Gastrocnemius medialis (tissue), 4 donors: ENCODE measurements at regions not wholly inside any gene's neighbourhood (a gene's known extent, or its start where the extent isn't known, plus 50 kb on each side); places are given as distances from the start of the nearest gene placed in this dataset.

Source experiments
- ATAC-seq, 2 donors: fragments of 150-250 bp; one replicate each; pipeline ENCODE4 v1.9.1; 2016
- DNase-seq, 2 donors: peaks; one replicate each; pipeline ENCODE4 v3.0.0-alpha.2; 2019
- H3K27ac ChIP-seq, 4 donors: fragments of 200-600 bp; sonication (generic); 1 replicate in 1 of 4; 2 replicates in 3 of 4; pipeline ENCODE4 v1.5.1; 2016 to 2018; ENCODE audit warnings: mild to moderate bottlenecking in 2 of 4, moderate library complexity in 1 of 4
- H3K27me3 ChIP-seq, 3 donors: fragments of 200-600 bp; sonication (generic) in 2 of 3; 1 replicate in 1 of 3; 2 replicates in 2 of 3; pipeline versions ENCODE4 v1.5.1 to v1.6.0; 2016 to 2019; ENCODE audit warnings: mild to moderate bottlenecking in 1 of 3, moderate library complexity in 1 of 3
- H3K36me3 ChIP-seq, 2 donors: fragments of 200-600 bp; sonication (generic) in 1 of 2; one replicate each; pipeline ENCODE4 v1.5.1; 2017 to 2018
- H3K4me1 ChIP-seq, 2 donors: fragments of 200-600 bp; sonication (generic) in 1 of 2; one replicate each; pipeline ENCODE4 v1.5.1; 2016 to 2017; ENCODE audit warnings: mild to moderate bottlenecking in 2 of 2
- H3K4me3 ChIP-seq, 4 donors: fragments of 200-600 bp; sonication (generic) in 3 of 4; 1 replicate in 1 of 4; 2 replicates in 3 of 4; pipeline ENCODE4 v1.5.1; 2016 to 2019; ENCODE audit warnings: mild to moderate bottlenecking in 2 of 4
- H3K9me3 ChIP-seq, 3 donors: fragments of 200-600 bp; sonication (generic) in 2 of 3; 1 replicate in 1 of 3; 2 replicates in 2 of 3; pipeline ENCODE4 v1.5.1; 2016 to 2019
- POLR2A ChIP-seq, 2 donors: fragments of 450-650 bp; IDR thresholded peaks; one replicate each; pipeline ENCODE4 v1.6.1; 2017; ENCODE audit warnings: antibody characterized with exemption in 2 of 2, mild to moderate bottlenecking in 2 of 2, moderate library complexity in 2 of 2
- in situ Hi-C, 4 donors: fragments of 200-750 bp; cut with MboI; loops; one replicate each; pipeline versions ENCODE4 v1.15.0 to v1.8.0; 2017; ENCODE audit warnings: low sequenced_read_pairs in 4 of 4
- intact Hi-C: fragments of 100-400 bp; cut with DNase I; formaldehyde crosslinking; loops from one replicate; pipeline ENCODE4 v1.15.1; 2023; ENCODE audit warnings: low total_unique reads
- TF ChIP-seq, protein P1 (sequence below), 5 experiments: fragments of 450-650 bp in 3 of 5; fragments of 200-600 bp in 2 of 5; sonication (generic) in 2 of 5; IDR thresholded peaks in 4 of 5; conservative IDR thresholded peaks in 1 of 5; 1 replicate in 4 of 5; 2 replicates in 1 of 5; pipeline ENCODE4 v1.5.1; 2016 to 2019; ENCODE audit warnings: antibody characterized with exemption in 5 of 5, mild to moderate bottlenecking in 3 of 5, moderate library complexity in 3 of 5

DNA sequence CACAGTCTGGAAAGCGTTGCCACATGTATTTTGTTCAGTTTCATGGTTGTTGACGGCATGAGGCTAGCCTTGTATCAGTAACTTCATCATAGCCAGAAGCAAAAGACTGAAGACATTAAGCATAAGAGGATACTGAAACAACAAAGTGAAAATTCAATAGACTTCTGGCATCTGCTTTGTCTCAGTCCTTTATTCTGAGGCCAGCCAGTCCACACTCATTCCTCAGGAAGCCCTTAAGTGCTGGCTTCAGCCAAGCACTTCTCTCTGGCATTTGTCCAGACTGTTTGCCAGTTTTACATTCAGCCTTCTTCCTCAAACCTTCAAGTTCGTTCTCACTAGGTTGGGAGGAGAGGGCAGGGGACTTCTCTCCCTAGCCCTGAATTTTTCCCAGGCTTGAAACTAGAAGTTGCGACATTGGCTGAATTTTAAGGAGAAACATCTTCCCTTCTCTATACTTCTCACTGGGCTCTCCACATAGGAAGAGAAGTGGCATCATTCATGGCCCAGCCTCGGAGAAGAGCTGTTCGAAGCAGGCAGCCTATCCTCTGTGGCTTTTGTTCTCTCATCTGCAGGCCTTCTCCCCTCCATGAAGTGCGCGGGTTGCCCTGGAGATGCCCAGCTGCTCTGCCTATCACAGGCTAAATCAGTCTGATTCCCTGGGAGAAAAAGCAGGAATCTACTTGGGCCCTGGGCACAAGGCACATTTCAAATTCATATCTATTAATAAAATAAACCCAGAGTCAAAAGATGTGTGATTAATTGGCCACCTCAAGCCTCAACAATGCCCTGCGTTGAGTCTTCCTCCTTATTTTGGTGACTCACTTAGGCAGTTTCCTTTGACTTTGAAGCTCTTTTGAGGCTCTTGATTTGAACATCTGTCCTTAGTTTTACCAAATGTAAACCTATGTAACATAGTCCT, 130.9 kb upstream of the PLEKHA5 start:
- Histone ChIP-seq H3K4me3 (no peak overlapping the region), H3K9me3 (no peaks in the 10 kb centered on the region), H3K27me3 (no peaks in the 10 kb centered on the region), H3K36me3 (no peaks in the 10 kb centered on the region), H3K4me1 (no peaks in the 10 kb centered on the region), H3K27ac (no peak overlapping the region)
- in situ Hi-C loops: no loop called here
- TF ChIP-seq POLR2A (IDR thresholded peaks at IDR 0.05): no peak
- TF ChIP-seq, protein P1, sequence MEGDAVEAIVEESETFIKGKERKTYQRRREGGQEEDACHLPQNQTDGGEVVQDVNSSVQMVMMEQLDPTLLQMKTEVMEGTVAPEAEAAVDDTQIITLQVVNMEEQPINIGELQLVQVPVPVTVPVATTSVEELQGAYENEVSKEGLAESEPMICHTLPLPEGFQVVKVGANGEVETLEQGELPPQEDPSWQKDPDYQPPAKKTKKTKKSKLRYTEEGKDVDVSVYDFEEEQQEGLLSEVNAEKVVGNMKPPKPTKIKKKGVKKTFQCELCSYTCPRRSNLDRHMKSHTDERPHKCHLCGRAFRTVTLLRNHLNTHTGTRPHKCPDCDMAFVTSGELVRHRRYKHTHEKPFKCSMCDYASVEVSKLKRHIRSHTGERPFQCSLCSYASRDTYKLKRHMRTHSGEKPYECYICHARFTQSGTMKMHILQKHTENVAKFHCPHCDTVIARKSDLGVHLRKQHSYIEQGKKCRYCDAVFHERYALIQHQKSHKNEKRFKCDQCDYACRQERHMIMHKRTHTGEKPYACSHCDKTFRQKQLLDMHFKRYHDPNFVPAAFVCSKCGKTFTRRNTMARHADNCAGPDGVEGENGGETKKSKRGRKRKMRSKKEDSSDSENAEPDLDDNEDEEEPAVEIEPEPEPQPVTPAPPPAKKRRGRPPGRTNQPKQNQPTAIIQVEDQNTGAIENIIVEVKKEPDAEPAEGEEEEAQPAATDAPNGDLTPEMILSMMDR (IDR thresholded peaks at IDR 0.05 in 4 of 5, conservative IDR thresholded peaks at IDR 0.05 in 1 of 5): no peak
- ATAC-seq (no peak), DNase-seq (no peak)
- intact Hi-C loops: no loop called here

DNA sequence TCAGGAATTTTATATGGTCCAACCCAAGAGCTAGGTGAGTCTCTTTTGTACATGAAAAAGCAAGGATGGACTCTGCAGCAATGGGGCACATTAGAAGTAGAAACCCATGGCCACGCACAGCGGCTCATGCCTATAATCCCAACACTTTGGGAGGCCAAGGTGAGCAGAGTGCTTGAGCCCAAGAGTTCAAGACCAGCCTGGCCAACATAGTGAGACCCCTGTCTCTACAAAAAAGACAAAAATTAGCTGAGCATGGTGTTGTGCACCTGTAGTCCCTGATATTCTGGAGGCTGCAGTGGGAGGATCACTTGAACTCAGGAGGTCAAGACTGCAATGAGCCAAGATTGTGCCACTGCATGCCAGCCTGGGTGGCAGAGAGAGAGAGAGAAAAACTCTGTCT, 128.7 kb upstream of the PLEKHA5 start:
- Histone ChIP-seq H3K9me3 (no peaks in the 10 kb centered on the region), H3K27ac (no peak overlapping the region), H3K36me3 (no peaks in the 10 kb centered on the region), H3K4me3 (no peak overlapping the region), H3K27me3 (no peaks in the 10 kb centered on the region), H3K4me1 (no peaks in the 10 kb centered on the region)
- in situ Hi-C loops (no loop called here), intact Hi-C loops (no loop called here)
- DNase-seq (no peak), ATAC-seq (no peak)
- TF ChIP-seq POLR2A (IDR thresholded peaks at IDR 0.05): no peak
- TF ChIP-seq, protein P1 (IDR thresholded peaks at IDR 0.05 in 4 of 5, conservative IDR thresholded peaks at IDR 0.05 in 1 of 5): no peak

DNA sequence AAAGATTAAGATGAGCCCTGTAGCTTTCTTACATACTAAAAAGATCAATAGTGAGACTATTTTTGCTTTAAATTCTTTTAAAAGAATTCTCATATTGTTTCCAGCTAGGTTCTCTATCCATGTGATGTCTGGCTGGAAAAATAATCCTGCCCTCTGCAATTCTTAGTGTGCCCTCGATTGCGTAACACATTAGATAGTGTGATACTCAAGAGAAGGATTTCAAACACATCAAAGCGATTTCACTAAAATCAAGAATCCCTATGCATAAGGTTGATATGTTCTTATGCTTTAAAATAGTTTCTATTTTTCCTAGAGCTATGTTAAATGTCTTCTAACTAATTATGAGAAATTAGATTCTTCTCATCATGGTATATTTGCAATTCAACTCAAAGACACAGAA, 127.3 kb upstream of the PLEKHA5 start:
- no peak for TF ChIP-seq POLR2A (IDR thresholded peaks at IDR 0.05)
- TF ChIP-seq, protein P1 (IDR thresholded peaks at IDR 0.05 in 4 of 5, conservative IDR thresholded peaks at IDR 0.05 in 1 of 5): no peak

DNA sequence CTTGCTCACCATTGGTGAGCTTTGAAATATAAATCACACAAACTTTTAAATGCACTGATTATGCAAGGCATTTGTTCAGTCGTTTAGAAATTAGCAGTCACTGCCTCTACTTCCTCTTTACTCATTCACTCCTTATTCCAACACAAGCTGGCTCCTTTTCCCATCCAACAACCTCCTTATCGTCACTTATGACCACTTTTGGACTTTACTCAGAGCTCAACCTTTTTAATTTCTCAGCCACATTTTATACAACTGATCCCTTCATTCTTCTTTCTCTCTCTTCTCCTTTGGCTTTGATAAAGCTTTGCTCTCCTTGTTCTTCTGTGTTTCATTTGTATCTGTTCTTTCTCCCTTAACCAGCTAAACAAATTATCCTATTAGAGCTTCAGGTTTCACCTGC, 126.4 kb upstream of the PLEKHA5 start:
- TF ChIP-seq, protein P1 (IDR thresholded peaks at IDR 0.05 in 4 of 5, conservative IDR thresholded peaks at IDR 0.05 in 1 of 5): no peak
- TF ChIP-seq POLR2A (IDR thresholded peaks at IDR 0.05): no peak
- intact Hi-C loops (no loop called here), in situ Hi-C loops (no loop called here)
- Histone ChIP-seq H3K27me3 (no peaks in the 10 kb centered on the region), H3K27ac (no peak overlapping the region), H3K4me3 (no peak overlapping the region), H3K36me3 (no peaks in the 10 kb centered on the region), H3K9me3 (no peaks in the 10 kb centered on the region), H3K4me1 (no peaks in the 10 kb centered on the region)
- ATAC-seq: no peak
- DNase-seq: no peak

More for the DNA sequence above, 127.3 kb upstream of the PLEKHA5 start:
- Histone ChIP-seq H3K9me3 (no peaks in the 10 kb centered on the region), H3K27ac (no peak overlapping the region), H3K4me1 (no peaks in the 10 kb centered on the region), H3K27me3 (no peaks in the 10 kb centered on the region), H3K4me3 (no peak overlapping the region), H3K36me3 (no peaks in the 10 kb centered on the region)
- intact Hi-C loops (no loop called here), in situ Hi-C loops (no loop called here)
- ATAC-seq (no peak), DNase-seq (no peak)
